HG03571 (cell line): ENCODE measurements at regions not wholly inside any gene's neighbourhood (a gene's known extent, or its start where the extent isn't known, plus 50 kb on each side); places are given as distances from the start of the nearest gene placed in this dataset.
"Not testable (repeated sequence)": the region's sequence is repeated elsewhere in the genome, so short reads cannot be mapped to it uniquely, and the experiment has no call there.

ENCODE experiments used
- ATAC-seq: cut with Tn5 transposase; IDR thresholded peaks from one replicate; pipeline ENCODE4 v1.9.1; 2021; ENCODE audit not compliant: unreplicated experiment

- ATAC-seq = no peak
Observed at GRCh38 chr2:82226441-82226840, 1921.9 kb upstream of the LRRTM1 start.

DNA sequence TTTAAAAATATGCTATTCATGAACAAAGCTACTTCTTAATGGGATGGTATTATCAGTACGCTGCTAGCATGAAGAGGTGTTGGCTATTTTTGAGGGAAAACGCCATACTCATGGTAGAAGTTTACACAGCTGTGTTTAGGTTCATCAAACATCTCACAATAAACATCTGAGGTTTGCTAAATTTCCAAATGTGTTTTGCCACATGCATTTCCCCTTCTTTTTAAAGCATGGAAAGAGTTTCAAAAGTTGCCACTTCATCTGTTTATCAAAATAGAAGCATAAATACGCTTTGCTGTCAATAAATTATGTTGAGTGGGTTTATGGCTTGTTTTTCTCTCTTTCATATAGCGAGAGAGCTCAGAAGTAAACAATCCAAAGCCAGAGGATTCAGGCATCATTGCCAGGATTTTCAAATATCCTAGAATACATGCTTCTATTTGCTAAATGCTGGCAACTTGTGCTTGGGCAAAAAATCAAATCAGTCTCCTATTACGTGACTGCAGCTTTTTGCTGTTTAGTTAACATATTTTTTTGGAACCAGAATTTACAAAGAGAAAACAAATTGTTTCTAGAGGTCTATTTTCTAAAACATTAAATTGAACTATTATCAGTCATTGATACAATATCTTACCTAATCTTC, 1919.9 kb upstream of the LRRTM1 start:
- no peak for ATAC-seq

- ATAC-seq = no peak
Observed at GRCh38 chr2:82215212-82215611, 1910.7 kb upstream of the LRRTM1 start.

DNA sequence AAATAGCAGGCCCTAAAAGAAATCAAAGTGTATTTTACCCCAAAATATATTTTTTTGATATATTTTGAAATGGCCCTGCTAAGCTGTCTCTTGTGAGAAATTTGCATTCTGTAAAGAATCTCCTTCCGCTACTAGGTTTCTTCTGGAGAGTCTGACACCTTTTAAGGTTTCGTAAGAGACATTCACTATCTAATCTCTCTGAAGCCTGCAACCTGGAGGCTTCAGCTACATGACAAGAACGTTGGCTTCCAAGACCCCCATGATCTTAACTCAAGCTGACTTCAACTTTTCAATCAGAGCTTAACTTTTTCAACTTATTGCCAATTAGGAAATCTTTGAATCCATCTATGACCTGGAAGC, 1894.9 kb upstream of the LRRTM1 start:
- ATAC-seq = no peak

- ATAC-seq = no peak
Observed at GRCh38 chr2:82198809-82199492, 1894.4 kb upstream of the LRRTM1 start.

DNA sequence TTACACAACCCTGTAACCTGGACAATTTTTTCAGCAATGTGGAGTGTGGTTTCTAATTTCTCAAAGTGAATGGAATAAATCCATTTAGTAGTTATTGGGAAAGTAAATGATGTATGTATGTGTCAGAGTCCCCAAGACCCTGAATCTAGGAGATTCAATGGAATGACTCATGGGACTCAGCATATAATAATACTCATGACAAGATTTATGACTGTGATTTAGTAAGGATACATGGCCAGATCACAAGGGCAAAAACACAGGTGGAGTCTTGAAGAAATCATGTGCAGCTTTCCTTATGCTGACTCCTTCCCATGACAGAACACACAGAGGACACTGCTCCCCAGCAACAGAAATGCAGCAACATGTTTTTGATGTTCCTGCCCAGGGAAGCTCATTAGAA, 1877.7 kb upstream of the LRRTM1 start:
- ATAC-seq = no peak

DNA sequence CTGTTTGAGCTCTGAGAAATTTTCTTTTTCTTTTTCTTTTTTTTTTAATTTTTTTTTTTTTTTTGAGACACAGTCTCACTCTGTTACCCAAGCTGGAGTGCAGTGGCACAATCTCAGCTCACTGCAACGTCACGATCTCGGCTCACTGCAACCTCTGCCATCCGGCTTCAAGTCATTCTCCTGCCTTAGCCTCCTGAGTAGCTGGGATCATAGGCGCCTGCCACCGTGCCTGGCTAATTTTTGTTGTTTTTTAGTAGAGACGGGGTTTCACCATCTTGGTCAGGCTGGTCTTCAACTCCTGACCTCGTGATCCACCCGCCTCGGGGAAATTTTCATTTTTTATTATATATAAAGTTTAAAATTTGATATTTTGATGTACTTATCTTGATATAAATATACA, 1870.7 kb upstream of the LRRTM1 start:
- not testable (repeated sequence) for ATAC-seq

GRCh38 chr2:82172483-82172882, 1867.9 kb upstream of the LRRTM1 start:
- ATAC-seq = no peak

DNA sequence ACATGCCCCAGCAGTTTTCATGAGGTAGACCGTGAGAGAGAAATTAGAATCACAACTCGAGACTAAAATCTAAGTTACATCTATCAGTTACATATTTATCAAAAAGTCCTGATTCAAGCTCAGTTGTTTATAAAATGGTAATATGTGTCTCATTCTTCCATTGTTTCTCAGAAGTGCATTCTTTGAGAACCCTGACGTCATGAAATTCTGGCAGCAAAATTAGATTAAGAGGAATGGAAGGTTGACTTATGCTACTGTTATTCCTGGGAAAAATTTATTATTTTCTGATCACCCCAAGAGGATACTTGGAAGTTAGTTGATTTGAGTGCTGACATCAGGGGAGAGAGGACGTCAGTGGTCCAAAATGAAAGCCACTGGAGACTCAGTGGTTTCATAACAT, 1864.8 kb upstream of the LRRTM1 start:
- no peak for ATAC-seq

GRCh38 chr2:82165377-82165776, 1860.8 kb upstream of the LRRTM1 start:
- ATAC-seq = no peak

GRCh38 chr2:82158150-82158549, 1853.6 kb upstream of the LRRTM1 start:
- no peak for ATAC-seq

- ATAC-seq = no peak
Observed at GRCh38 chr2:82155469-82155868, 1850.9 kb upstream of the LRRTM1 start.

- ATAC-seq = no peak
Observed at GRCh38 chr2:82143343-82143742, 1838.8 kb upstream of the LRRTM1 start.

DNA sequence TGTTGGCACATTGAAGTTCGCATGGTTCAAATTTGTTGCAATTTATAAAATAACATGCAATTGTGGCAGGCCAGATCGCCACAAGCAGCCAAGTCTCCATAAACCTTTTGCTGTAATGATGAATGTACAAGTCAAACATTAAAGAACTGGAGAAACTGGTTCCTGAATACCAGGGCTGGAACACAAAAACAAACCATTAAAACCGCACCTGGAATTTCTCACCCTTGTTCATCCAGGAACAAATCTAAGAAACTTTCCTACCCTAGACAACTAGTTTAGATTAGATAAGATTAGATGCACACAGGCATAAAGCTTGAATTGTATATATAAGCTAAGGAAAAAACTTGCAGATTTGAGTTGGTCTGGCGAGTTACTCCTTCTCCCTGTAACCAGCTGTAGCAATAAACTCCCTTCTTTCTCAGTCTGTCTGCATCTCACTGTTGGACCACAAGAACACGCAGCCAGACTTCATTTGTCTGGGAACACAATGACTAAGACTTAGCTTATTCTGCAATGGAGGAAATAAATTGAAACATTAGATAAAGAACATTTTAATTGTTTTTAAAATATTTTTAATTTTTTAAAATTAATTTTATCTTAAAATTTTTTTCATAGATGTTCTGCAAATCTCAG, 1835.5 kb upstream of the LRRTM1 start:
- no peak for ATAC-seq

DNA sequence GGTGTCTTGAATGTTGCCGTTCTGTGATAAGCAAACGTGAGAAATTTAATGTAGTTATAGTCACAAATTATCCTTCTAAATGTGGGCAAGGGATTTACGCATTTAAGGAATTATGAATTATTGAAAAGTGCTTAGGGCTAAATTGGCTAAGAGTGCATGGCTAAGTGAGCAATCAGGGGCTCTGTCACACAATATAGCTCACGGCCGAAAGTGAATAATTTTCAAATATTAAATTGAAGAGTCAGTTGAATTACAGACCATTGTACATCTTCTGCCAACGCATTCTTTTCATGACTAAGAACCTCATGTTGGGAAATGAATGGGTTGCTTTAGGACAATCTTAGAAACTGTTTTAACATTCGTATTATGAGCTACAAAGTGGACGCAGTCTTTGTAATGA, 1832.9 kb upstream of the LRRTM1 start:
- ATAC-seq = no peak

GRCh38 chr2:82128051-82128450, 1823.5 kb upstream of the LRRTM1 start:
- no peak for ATAC-seq

- no peak for ATAC-seq
Observed at GRCh38 chr2:82124629-82125028, 1820.1 kb upstream of the LRRTM1 start.

DNA sequence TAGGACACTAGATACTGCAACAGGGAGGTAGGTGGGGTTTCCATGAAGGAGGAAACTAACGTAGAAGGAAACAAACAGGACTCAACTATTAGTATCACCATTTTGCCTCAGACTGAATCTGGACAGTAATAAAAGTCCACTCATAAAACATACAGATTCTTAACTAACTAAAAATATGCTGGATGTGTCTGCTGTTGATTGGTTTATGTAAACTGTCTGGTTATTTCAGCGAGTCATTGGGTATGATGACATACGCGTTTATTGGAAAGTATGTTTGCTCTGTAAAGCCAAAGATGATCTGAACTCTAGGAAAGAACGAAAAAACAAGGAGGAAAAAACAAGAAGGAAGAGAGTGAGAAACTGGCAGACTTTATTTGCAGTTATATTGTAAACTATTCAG, 1816.1 kb upstream of the LRRTM1 start:
- no peak for ATAC-seq

- no peak for ATAC-seq
Observed at GRCh38 chr2:82120115-82120514, 1815.6 kb upstream of the LRRTM1 start.

- no peak for ATAC-seq
Observed at GRCh38 chr2:82109418-82109817, 1804.9 kb upstream of the LRRTM1 start.

- ATAC-seq = no peak
Observed at GRCh38 chr2:82098617-82099016, 1794.1 kb upstream of the LRRTM1 start.

- ATAC-seq = no peak
Observed at GRCh38 chr2:82089518-82089917, 1785.0 kb upstream of the LRRTM1 start.
